GM12891 (cell line): ENCODE measurements at regions not wholly inside any gene's neighbourhood (a gene's known extent, or its start where the extent isn't known, plus 50 kb on each side); places are given as distances from the start of the nearest gene placed in this dataset.

Experiments
- PAX5 ChIP-seq: IDR thresholded peaks from 2 replicates; pipeline ENCODE4 v1.6.1; 2011; ENCODE audit warnings: low read length, moderate library complexity, mild to moderate bottlenecking; ENCODE audit not compliant: insufficient read depth, severe bottlenecking
- POLR2A ChIP-seq: IDR thresholded peaks from 2 replicates; pipeline ENCODE4 v1.6.1; 2011; ENCODE audit warnings: low read depth, low read length, control low read depth
- POLR2AphosphoS5 ChIP-seq: IDR thresholded peaks from 2 replicates; pipeline ENCODE4 v1.6.1; 2011; ENCODE audit warnings: low read depth, low read length, control low read depth
- SPI1 ChIP-seq: IDR thresholded peaks from 2 replicates; pipeline ENCODE4 v1.6.1; 2011; ENCODE audit warnings: low read depth, low read length, control low read depth
- TAF1 ChIP-seq: IDR thresholded peaks from 2 replicates; pipeline ENCODE4 v1.6.1; 2011; ENCODE audit warnings: low read depth, low read length, control low read depth

- TF ChIP-seq POLR2A (no peak), PAX5 (no peak), TAF1 (no peak), SPI1 (no peak), POLR2AphosphoS5 (no peak)
Observed at GRCh38 chr9:103755441-103755840, 338.7 kb upstream of the SMC2 start.
